OCI-LY7 (cell line): ENCODE measurements at regions not wholly inside any gene's neighbourhood (a gene's known extent, or its start where the extent isn't known, plus 50 kb on each side); places are given as distances from the start of the nearest gene placed in this dataset.

Source experiments
- CTCF ChIP-seq: fragments of 200-600 bp; sonication (generic); conservative IDR thresholded peaks from 2 replicates; pipeline ENCODE4 v1.5.1; 2014; ENCODE audit warnings: mild to moderate bottlenecking, antibody characterized with exemption, low read length, moderate library complexity, mixed read lengths
- EZH2phosphoT487 ChIP-seq: fragments of 200-600 bp; sonication (generic); IDR thresholded peaks from 2 replicates; pipeline ENCODE4 v1.6.1; 2018; ENCODE audit warnings: low read depth, borderline replicate concordance, mild to moderate bottlenecking, mixed run types, antibody characterized with exemption, low read length, moderate library complexity, mixed read lengths

- no peak for TF ChIP-seq CTCF
- TF ChIP-seq EZH2phosphoT487: no peak
These were observed 118.4 kb upstream of the CACUL1 start for GRCh38 chr10:118873091-118873737.
